GM18498 (cell line): ENCODE measurements at regions not wholly inside any gene's neighbourhood (a gene's known extent, or its start where the extent isn't known, plus 50 kb on each side); places are given as distances from the start of the nearest gene placed in this dataset.
"Not testable (repeated sequence)": the region's sequence is repeated elsewhere in the genome, so short reads cannot be mapped to it uniquely, and the experiment has no call there.

Experiments used
- ATAC-seq: cut with Tn5 transposase; IDR thresholded peaks from one replicate; pipeline ENCODE4 v1.9.1; 2021; ENCODE audit warnings: mild to moderate bottlenecking, moderate library complexity; ENCODE audit not compliant: unreplicated experiment

- no peak for ATAC-seq
Observed at GRCh38 chr7:125279961-125280360, 350.3 kb upstream of the POT1 start.

GRCh38 chr7:125278318-125278717 lies 348.7 kb upstream of the POT1 start:
- ATAC-seq: no peak

GRCh38 chr7:125274742-125275141 lies 345.1 kb upstream of the POT1 start:
- not testable (repeated sequence) for ATAC-seq

- ATAC-seq: not testable (repeated sequence)
Observed at GRCh38 chr7:125264174-125264856, 334.7 kb upstream of the POT1 start.

- not testable (repeated sequence) for ATAC-seq
Observed at GRCh38 chr7:125258876-125259417, 329.3 kb upstream of the POT1 start.

- no peak for ATAC-seq
Observed at GRCh38 chr7:125257617-125258016, 328.0 kb upstream of the POT1 start.

- ATAC-seq: no peak
Observed at GRCh38 chr7:125256446-125256845, 326.8 kb upstream of the POT1 start.

- no peak for ATAC-seq
Observed at GRCh38 chr7:125255810-125256209, 326.2 kb upstream of the POT1 start.

GRCh38 chr7:125254566-125254965 lies 324.9 kb upstream of the POT1 start:
- no peak for ATAC-seq

- ATAC-seq: no peak
Observed at GRCh38 chr7:125253452-125254190, 324.0 kb upstream of the POT1 start.

- ATAC-seq: no peak
Observed at GRCh38 chr7:125247514-125248098, 318.0 kb upstream of the POT1 start.

GRCh38 chr7:125246706-125247105 lies 317.1 kb upstream of the POT1 start:
- no peak for ATAC-seq

GRCh38 chr7:125241548-125241947 lies 311.9 kb upstream of the POT1 start:
- ATAC-seq: no peak

GRCh38 chr7:125222596-125222995 lies 293.0 kb upstream of the POT1 start:
- ATAC-seq: no peak

- no peak for ATAC-seq
Observed at GRCh38 chr7:125218076-125218475, 288.5 kb upstream of the POT1 start.

- no peak for ATAC-seq
Observed at GRCh38 chr7:125201002-125201401, 271.4 kb upstream of the POT1 start.

- ATAC-seq: no peak
Observed at GRCh38 chr7:125197731-125198393, 268.2 kb upstream of the POT1 start.

- ATAC-seq: no peak
Observed at GRCh38 chr7:125195156-125195555, 265.5 kb upstream of the POT1 start.

- ATAC-seq: no peak
Observed at GRCh38 chr7:125193263-125193662, 263.6 kb upstream of the POT1 start.

GRCh38 chr7:125184801-125185200 lies 255.2 kb upstream of the POT1 start:
- no peak for ATAC-seq

- ATAC-seq: not testable (repeated sequence)
Observed at GRCh38 chr7:125181569-125182267, 252.1 kb upstream of the POT1 start.
